WERI-Rb-1 (cell line): ENCODE measurements at regions not wholly inside any gene's neighbourhood (a gene's known extent, or its start where the extent isn't known, plus 50 kb on each side); places are given as distances from the start of the nearest gene placed in this dataset.

Source experiments
- DNase-seq: peaks from one replicate; pipeline ENCODE4 v3.0.0-alpha.2; 2020
- H3K27ac ChIP-seq: fragments of 250-450 bp; sonication (Bioruptor Pico); 2 replicates; pipeline ENCODE4 v1.5.1; 2020; ENCODE audit warnings: mild to moderate bottlenecking, moderate library complexity
- H3K27me3 ChIP-seq: fragments of 250-450 bp; sonication (Bioruptor Pico); 2 replicates; pipeline ENCODE4 v1.5.1; 2021; ENCODE audit warnings: mild to moderate bottlenecking, low read depth, moderate library complexity; ENCODE audit not compliant: insufficient read depth, severe bottlenecking
- H3K36me3 ChIP-seq: fragments of 250-450 bp; sonication (Bioruptor Pico); 2 replicates; pipeline ENCODE4 v1.5.1; 2020; ENCODE audit warnings: mild to moderate bottlenecking, moderate library complexity
- H3K4me3 ChIP-seq: 2 replicates; pipeline ENCODE4 v1.5.1; 2011; ENCODE audit warnings: low read depth, mild to moderate bottlenecking, control low read depth, low read length
- H3K9me3 ChIP-seq: fragments of 250-450 bp; sonication (Bioruptor Pico); 2 replicates; pipeline ENCODE4 v1.5.1; 2021; ENCODE audit warnings: mild to moderate bottlenecking, moderate library complexity; ENCODE audit not compliant: severe bottlenecking
- CTCF ChIP-seq: IDR thresholded peaks from 2 replicates; pipeline ENCODE4 v1.5.1; 2011; ENCODE audit warnings: low read depth, mild to moderate bottlenecking, control low read depth, inconsistent platforms, low read length

- peaks cover 10% of the 10 kb centered on the region for H3K36me3 ChIP-seq
- no peak overlapping the region for H3K27ac ChIP-seq
- H3K4me3 ChIP-seq: no peak overlapping the region
- H3K27me3 ChIP-seq: no peaks in the 10 kb centered on the region
- peaks cover 5% of the 10 kb centered on the region for H3K9me3 ChIP-seq
- TF ChIP-seq CTCF: no peak
- DNase-seq: no peak
Observed at GRCh38 chr3:13266005-13266404, 154.1 kb downstream of the NUP210 start.

GRCh38 chr3:13265507-13265906, 154.6 kb downstream of the NUP210 start:
- no peak for TF ChIP-seq CTCF
- no peaks in the 10 kb centered on the region for H3K27me3 ChIP-seq
- peaks cover 5% of the 10 kb centered on the region for H3K9me3 ChIP-seq
- DNase-seq: no peak
- H3K27ac ChIP-seq: peak overlapping the region; percentile 96
- H3K36me3 ChIP-seq: peaks cover 10% of the 10 kb centered on the region
- no peak overlapping the region for H3K4me3 ChIP-seq

GRCh38 chr3:13265016-13265415, 155.1 kb downstream of the NUP210 start:
- peaks cover 5% of the 10 kb centered on the region for H3K9me3 ChIP-seq
- no peak for DNase-seq
- H3K4me3 ChIP-seq: no peak overlapping the region
- H3K27me3 ChIP-seq: no peaks in the 10 kb centered on the region
- TF ChIP-seq CTCF: no peak
- H3K36me3 ChIP-seq: peaks cover 10% of the 10 kb centered on the region
- peak overlapping the region; percentile 96 for H3K27ac ChIP-seq

GRCh38 chr3:13264468-13264795, 155.7 kb downstream of the NUP210 start:
- peak overlapping the region; percentile 96 for H3K27ac ChIP-seq
- no peak for DNase-seq
- peaks cover 3% of the 10 kb centered on the region for H3K9me3 ChIP-seq
- TF ChIP-seq CTCF: no peak
- H3K27me3 ChIP-seq: no peaks in the 10 kb centered on the region
- no peak overlapping the region for H3K4me3 ChIP-seq
- peaks cover 10% of the 10 kb centered on the region for H3K36me3 ChIP-seq

GRCh38 chr3:13263770-13264467, 156.2 kb downstream of the NUP210 start:
- Histone ChIP-seq H3K9me3 (peaks cover 3% of the 10 kb centered on the region), H3K27ac (peak overlapping the region; percentile 96), H3K36me3 (peaks cover 10% of the 10 kb centered on the region), H3K4me3 (no peak overlapping the region), H3K27me3 (no peaks in the 10 kb centered on the region)
- peak; percentile 88 for DNase-seq
- no peak for TF ChIP-seq CTCF
